Panc1 (cell line): ENCODE measurements at regions not wholly inside any gene's neighbourhood (a gene's known extent, or its start where the extent isn't known, plus 50 kb on each side); places are given as distances from the start of the nearest gene placed in this dataset.

ENCODE experiments used
- CTCF ChIP-seq: fragments of 450-650 bp; IDR thresholded peaks from 2 replicates; pipeline ENCODE4 v1.5.1; 2017; ENCODE audit warnings: mild to moderate bottlenecking
- POLR2AphosphoS5 ChIP-seq: IDR thresholded peaks from 2 replicates; pipeline ENCODE4 v1.6.1; 2012; ENCODE audit warnings: mild to moderate bottlenecking, low read depth, low read length, moderate library complexity
- REST ChIP-seq, 2 experiments: IDR thresholded peaks; 2 replicates each; pipeline ENCODE4 v1.6.1; 2011 to 2012; ENCODE audit warnings: low read depth in 2 of 2, control low read depth in 1 of 2, low read length in 1 of 2, mild to moderate bottlenecking in 1 of 2, moderate library complexity in 1 of 2; ENCODE audit not compliant: insufficient read depth in 1 of 2
- SIN3A ChIP-seq: IDR thresholded peaks from 2 replicates; pipeline ENCODE4 v1.6.1; 2012; ENCODE audit warnings: low read depth, mild to moderate bottlenecking, low read length, moderate library complexity, borderline replicate concordance; ENCODE audit not compliant: insufficient read depth

DNA sequence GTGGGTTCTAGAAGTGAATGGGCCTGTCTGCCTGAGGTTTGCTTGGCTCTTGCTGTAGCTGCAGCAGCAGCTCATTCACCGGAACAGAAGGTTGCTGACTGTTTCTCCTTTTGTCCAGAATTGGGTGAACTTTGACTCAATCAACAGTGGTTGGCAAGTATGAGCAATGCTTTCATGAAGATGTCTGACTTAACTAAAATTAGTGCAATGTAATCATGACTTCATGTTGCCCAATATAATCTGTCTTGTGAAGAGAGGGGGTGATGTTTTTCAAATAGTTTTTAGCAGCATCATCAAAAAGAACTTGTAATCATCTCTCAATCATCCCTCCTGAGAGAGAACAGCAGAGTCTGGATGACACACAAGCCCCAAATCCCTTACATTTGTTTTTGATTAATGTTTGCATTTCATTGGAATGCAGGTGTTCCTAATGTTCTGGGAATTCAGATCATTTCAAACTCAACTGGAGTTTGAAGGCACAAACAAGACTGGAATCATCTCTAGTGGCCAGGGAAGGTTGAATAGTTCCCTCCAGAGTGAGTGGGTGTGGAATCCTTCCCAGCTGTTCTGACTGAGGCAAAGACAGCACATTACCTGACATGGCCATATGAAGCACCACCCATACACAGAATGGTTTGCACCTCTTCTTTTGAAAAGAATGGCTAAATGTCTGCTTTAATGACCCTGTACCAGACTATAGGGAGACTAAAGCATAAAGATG lies 82.9 kb downstream of the HLX start:
- TF ChIP-seq REST (IDR thresholded peaks at IDR 0.05; ENCODE audit: insufficient read depth in 1 of 2, low read depth in 2 of 2, low read length in 1 of 2) (no peak), CTCF (no peak), POLR2AphosphoS5 (no peak), SIN3A (no peak)
